ENCODE measurements at regions not wholly inside any gene's neighbourhood (a gene's known extent, or its start where the extent isn't known, plus 50 kb on each side); places are given as distances from the start of the nearest gene placed in this dataset.

- TF ChIP-seq CTCF (conservative IDR thresholded peaks at IDR 0.05; ENCODE audit: low read depth in 2 of 2) (no peak), EZH2phosphoT487 (IDR thresholded peaks at IDR 0.05; ENCODE audit: unreplicated experiment) (no peak), POLR2AphosphoS5 (IDR thresholded peaks at IDR 0.05; ENCODE audit: low read depth) (no peak)
These were observed 500.4 kb upstream of the PSMD7 start for GRCh38 chr16:73796241-73796640.
